ENCODE measurements at regions not wholly inside any gene's neighbourhood (a gene's known extent, or its start where the extent isn't known, plus 50 kb on each side); places are given as distances from the start of the nearest gene placed in this dataset.

DNA sequence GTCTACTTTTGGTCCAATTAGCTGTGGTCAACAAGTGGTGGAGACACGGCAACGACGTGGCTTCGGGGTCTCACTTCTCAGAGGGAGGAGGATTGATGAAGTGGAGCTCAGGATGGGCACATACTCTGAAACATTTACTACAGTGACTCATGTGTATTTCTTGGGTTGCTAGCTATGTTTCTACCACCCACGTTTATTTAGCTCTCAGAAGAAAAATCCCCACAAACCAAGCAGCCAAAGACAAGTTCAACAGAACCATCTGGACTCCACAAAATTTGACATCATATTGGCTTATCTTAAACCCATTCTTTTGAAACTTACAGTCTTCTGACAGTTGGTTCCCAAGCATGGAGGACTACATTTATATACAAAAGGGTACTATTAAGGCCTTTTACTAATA is 158.0 kb downstream of the CBLL2 start:
- no peak for DNase-seq
- H3K36me3 ChIP-seq, result no peaks in the 10 kb centered on the region
- no peak for ATAC-seq
- H3K4me1 ChIP-seq, result no peaks in the 10 kb centered on the region
- intact Hi-C loops (cut with DNase I), result no loop called here
- no peak overlapping the region for H3K4me3 ChIP-seq
- no peaks in the 10 kb centered on the region for H3K9me3 ChIP-seq
- H3K27me3 ChIP-seq, result no peaks in the 10 kb centered on the region
- TF ChIP-seq, protein P1, sequence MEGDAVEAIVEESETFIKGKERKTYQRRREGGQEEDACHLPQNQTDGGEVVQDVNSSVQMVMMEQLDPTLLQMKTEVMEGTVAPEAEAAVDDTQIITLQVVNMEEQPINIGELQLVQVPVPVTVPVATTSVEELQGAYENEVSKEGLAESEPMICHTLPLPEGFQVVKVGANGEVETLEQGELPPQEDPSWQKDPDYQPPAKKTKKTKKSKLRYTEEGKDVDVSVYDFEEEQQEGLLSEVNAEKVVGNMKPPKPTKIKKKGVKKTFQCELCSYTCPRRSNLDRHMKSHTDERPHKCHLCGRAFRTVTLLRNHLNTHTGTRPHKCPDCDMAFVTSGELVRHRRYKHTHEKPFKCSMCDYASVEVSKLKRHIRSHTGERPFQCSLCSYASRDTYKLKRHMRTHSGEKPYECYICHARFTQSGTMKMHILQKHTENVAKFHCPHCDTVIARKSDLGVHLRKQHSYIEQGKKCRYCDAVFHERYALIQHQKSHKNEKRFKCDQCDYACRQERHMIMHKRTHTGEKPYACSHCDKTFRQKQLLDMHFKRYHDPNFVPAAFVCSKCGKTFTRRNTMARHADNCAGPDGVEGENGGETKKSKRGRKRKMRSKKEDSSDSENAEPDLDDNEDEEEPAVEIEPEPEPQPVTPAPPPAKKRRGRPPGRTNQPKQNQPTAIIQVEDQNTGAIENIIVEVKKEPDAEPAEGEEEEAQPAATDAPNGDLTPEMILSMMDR (IDR thresholded peaks at IDR 0.05), result no peak
- H3K27ac ChIP-seq, result no peak overlapping the region

DNA sequence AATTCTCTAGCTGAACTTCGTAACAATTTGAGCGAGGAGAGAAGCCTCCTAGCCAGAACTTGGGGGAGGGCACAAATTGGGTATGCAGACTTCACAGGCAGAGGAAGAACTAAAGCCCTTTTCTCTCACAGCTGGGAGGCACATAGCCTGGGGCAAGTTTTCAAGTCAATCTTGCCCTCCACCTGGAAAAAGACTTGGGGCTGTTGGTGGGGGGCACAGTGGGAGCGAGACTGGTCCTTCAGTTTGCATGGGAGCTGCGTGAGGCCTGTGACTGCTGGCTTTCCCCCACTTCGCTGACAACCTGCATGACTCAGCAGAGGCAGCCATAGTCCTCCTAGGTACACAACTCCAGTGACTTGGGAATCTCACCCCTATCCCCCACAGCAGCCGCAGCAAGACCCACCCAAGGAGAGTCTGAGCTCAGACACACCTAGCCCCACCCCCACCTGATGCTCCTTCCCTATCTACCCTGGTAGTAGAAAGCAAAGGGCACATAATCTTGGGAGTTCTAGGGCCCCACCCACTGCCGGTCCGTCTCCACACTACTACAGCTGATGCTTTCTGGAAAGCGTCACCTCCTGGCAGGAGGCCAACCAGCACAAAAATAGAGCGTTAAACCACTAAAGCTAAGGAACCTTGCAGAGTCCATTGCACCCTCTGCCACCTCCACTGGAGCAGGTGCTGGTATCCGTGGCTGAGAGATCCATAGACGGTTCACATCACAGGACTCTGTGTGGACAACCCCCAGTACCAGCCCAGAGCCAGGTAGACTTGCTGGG is 160.8 kb downstream of the CBLL2 start:
- intact Hi-C loops (cut with DNase I), result no loop called here
- DNase-seq (no peak), ATAC-seq (no peak)
- Histone ChIP-seq H3K4me1 (no peaks in the 10 kb centered on the region), H3K9me3 (no peaks in the 10 kb centered on the region), H3K4me3 (no peak overlapping the region), H3K36me3 (no peaks in the 10 kb centered on the region), H3K27ac (no peak overlapping the region), H3K27me3 (no peaks in the 10 kb centered on the region)
- TF ChIP-seq, protein P1 (IDR thresholded peaks at IDR 0.05), result no peak

DNA sequence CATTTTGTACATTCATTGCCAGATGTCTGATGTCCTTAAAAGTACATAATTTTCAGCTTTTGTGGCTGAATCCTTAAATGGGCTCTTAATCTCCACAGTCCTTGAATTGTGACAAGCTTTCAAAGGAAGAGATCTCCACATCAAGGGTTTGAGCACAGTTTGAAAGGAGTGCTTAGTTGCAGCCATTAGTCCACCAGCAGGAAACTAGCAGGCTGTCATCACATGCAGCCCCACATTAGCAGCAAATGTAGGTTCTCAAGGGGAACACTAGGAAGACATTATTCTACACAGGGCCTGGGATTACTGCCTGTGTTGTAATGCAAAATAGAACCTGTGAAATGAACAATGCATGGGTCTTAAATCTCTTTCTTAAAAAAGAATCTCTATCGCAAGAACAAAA is 173.2 kb downstream of the CBLL2 start:
- TF ChIP-seq, protein P1 (IDR thresholded peaks at IDR 0.05), result no peak
- intact Hi-C loops (cut with DNase I), result no loop called here
- no peak for ATAC-seq
- no peak overlapping the region for H3K27ac ChIP-seq
- H3K4me1 ChIP-seq, result no peaks in the 10 kb centered on the region
- DNase-seq, result no peak
- no peaks in the 10 kb centered on the region for H3K9me3 ChIP-seq
- no peak overlapping the region for H3K4me3 ChIP-seq
- H3K36me3 ChIP-seq, result no peaks in the 10 kb centered on the region
- no peaks in the 10 kb centered on the region for H3K27me3 ChIP-seq

DNA sequence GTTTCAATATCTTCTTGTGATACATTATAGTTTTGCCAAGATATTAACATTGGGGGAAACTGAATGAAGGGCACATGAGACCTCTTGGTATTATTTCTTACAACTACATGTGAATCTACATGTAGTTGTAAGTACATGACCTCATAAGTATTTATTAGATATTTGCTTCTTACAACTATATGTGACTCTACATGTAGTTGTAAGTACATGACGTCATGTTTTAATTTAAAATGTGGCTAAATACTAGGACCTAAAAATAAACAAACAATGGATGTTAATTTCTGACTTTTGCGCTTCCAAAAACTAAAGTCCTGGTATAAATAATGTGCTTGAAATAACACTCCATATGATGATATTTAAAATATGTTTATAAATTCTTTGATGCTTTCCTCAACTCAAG is 190.2 kb downstream of the CBLL2 start:
- Histone ChIP-seq H3K4me1 (no peaks in the 10 kb centered on the region), H3K27me3 (no peaks in the 10 kb centered on the region), H3K27ac (no peak overlapping the region), H3K36me3 (no peaks in the 10 kb centered on the region), H3K9me3 (no peaks in the 10 kb centered on the region), H3K4me3 (no peak overlapping the region)
- DNase-seq (no peak), ATAC-seq (no peak)
- TF ChIP-seq, protein P1 (IDR thresholded peaks at IDR 0.05), result no peak
- intact Hi-C loops (cut with DNase I), result no loop called here

DNA sequence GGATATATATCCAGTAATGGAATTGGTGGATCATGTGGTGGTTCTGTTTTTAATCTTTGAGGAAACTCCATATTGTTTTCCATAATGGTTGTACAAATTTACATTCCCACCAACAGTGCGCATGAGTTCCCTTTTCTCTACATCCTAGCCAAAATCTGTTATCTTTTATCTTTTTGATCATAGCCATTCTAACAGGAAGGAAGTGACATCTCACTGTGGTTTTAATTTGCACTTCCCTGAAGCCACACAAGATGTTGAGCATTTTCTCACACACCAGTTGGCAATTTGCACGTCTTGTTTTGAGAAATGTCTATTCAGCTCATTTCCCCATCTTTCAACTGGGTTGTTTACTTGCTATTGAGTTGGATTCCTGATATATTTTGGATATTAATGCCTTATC is 194.9 kb downstream of the CBLL2 start:
- no peak for ATAC-seq
- intact Hi-C loops (cut with DNase I), result no loop called here
- H3K36me3 ChIP-seq, result no peaks in the 10 kb centered on the region

More for the DNA sequence above, 194.9 kb downstream of the CBLL2 start:
- H3K9me3 ChIP-seq, result no peaks in the 10 kb centered on the region
- DNase-seq, result no peak
- no peaks in the 10 kb centered on the region for H3K4me1 ChIP-seq
- H3K27ac ChIP-seq, result no peak overlapping the region
- no peaks in the 10 kb centered on the region for H3K27me3 ChIP-seq
- TF ChIP-seq, protein P1 (IDR thresholded peaks at IDR 0.05), result no peak
- H3K4me3 ChIP-seq, result no peak overlapping the region

All from upper lobe of right lung (tissue), 1 donor.